Type B pancreatic cell (in vitro differentiated cells): ENCODE measurements at regions not wholly inside any gene's neighbourhood (a gene's known extent, or its start where the extent isn't known, plus 50 kb on each side); places are given as distances from the start of the nearest gene placed in this dataset.
"Not testable (repeated sequence)": the region's sequence is repeated elsewhere in the genome, so short reads cannot be mapped to it uniquely, and the experiment has no call there.

Experiments used
- DNase-seq: peaks from one replicate; pipeline ENCODE4 v3.0.0; 2021; ENCODE audit warnings: mixed read lengths; ENCODE audit not compliant: unreplicated experiment; ENCODE audit errors: extremely low spot score
- H3K27ac Mint-ChIP-seq: 2 replicates; pipeline ENCODE4 v1.8.0; 2021; ENCODE audit warnings: mild to moderate bottlenecking, mixed read lengths
- H3K27me3 Mint-ChIP-seq: 2 replicates; pipeline ENCODE4 v1.8.0; 2021; ENCODE audit warnings: mixed read lengths
- H3K36me3 Mint-ChIP-seq: 2 replicates; pipeline ENCODE4 v1.8.0; 2021; ENCODE audit warnings: mixed read lengths
- H3K4me1 Mint-ChIP-seq: one replicate; pipeline ENCODE4 v1.8.0; 2021; ENCODE audit warnings: mixed read lengths; ENCODE audit not compliant: unreplicated experiment
- H3K4me3 Mint-ChIP-seq: 2 replicates; pipeline ENCODE4 v1.8.0; 2021; ENCODE audit warnings: mild to moderate bottlenecking, mixed read lengths
- H3K9me3 Mint-ChIP-seq: 2 replicates; pipeline ENCODE4 v1.8.0; 2021; ENCODE audit warnings: mixed read lengths
- CTCF ChIP-seq: fragments of 200-600 bp; sonication (generic); conservative IDR thresholded peaks from 2 replicates; pipeline ENCODE4 v1.5.0; 2021; ENCODE audit warnings: antibody characterized with exemption, mild to moderate bottlenecking

- no peaks in the 10 kb centered on the region for H3K36me3 Mint-ChIP-seq
- no peak for DNase-seq
- no peak for TF ChIP-seq CTCF
- no peak overlapping the region for H3K4me3 Mint-ChIP-seq
- H3K27ac Mint-ChIP-seq = no peak overlapping the region
- H3K27me3 Mint-ChIP-seq = peaks cover 10% of the 10 kb centered on the region
- no peaks in the 10 kb centered on the region for H3K9me3 Mint-ChIP-seq
- H3K4me1 Mint-ChIP-seq = peaks cover 5% of the 10 kb centered on the region
These were observed 169.5 kb upstream of the LAMA2 start for GRCh38 chr6:128713461-128713860.

GRCh38 chr6:128712898-128713297, 170.0 kb upstream of the LAMA2 start:
- TF ChIP-seq CTCF = no peak
- DNase-seq = no peak
- peaks cover 10% of the 10 kb centered on the region for H3K27me3 Mint-ChIP-seq
- no peak overlapping the region for H3K4me3 Mint-ChIP-seq
- H3K27ac Mint-ChIP-seq = no peak overlapping the region
- no peaks in the 10 kb centered on the region for H3K9me3 Mint-ChIP-seq
- H3K36me3 Mint-ChIP-seq = no peaks in the 10 kb centered on the region
- H3K4me1 Mint-ChIP-seq = peaks cover 5% of the 10 kb centered on the region

- no peaks in the 10 kb centered on the region for H3K9me3 Mint-ChIP-seq
- no peak for DNase-seq
- no peak for TF ChIP-seq CTCF
- no peak overlapping the region for H3K4me3 Mint-ChIP-seq
- no peak overlapping the region for H3K27ac Mint-ChIP-seq
- no peaks in the 10 kb centered on the region for H3K36me3 Mint-ChIP-seq
- H3K4me1 Mint-ChIP-seq = peaks cover 5% of the 10 kb centered on the region
- peaks cover 7% of the 10 kb centered on the region for H3K27me3 Mint-ChIP-seq
These were observed 171.8 kb upstream of the LAMA2 start for GRCh38 chr6:128711149-128711548.

GRCh38 chr6:128710315-128710714, 172.6 kb upstream of the LAMA2 start:
- Mint-ChIP-seq H3K36me3 (no peaks in the 10 kb centered on the region), H3K4me3 (no peak overlapping the region), H3K4me1 (peaks cover 5% of the 10 kb centered on the region), H3K27ac (no peak overlapping the region), H3K9me3 (no peaks in the 10 kb centered on the region), H3K27me3 (no peaks in the 10 kb centered on the region)
- DNase-seq = no peak
- TF ChIP-seq CTCF = no peak

DNA sequence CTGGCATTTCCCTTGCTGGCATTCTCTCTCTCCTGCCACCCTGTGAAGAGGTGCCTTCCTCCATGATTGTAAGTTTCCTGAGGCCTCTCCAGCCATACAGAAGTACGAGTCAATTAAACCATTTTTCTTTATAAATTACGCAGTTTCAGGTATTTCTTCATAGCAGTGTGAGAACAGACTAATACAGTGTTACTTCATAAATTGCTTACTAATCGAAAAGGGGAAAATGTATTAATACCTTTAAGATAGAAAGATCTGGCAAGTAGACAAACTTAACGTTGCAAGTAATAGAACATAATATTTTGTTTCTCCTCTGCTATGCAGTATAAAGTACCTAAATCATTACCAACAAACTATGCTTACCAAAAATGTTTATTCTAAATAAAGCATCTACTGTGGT, 178.3 kb upstream of the LAMA2 start:
- Mint-ChIP-seq H3K9me3 (no peaks in the 10 kb centered on the region), H3K4me3 (no peak overlapping the region), H3K27ac (no peak overlapping the region), H3K27me3 (no peaks in the 10 kb centered on the region), H3K36me3 (no peaks in the 10 kb centered on the region), H3K4me1 (no peaks in the 10 kb centered on the region)
- no peak for DNase-seq
- TF ChIP-seq CTCF = no peak

DNA sequence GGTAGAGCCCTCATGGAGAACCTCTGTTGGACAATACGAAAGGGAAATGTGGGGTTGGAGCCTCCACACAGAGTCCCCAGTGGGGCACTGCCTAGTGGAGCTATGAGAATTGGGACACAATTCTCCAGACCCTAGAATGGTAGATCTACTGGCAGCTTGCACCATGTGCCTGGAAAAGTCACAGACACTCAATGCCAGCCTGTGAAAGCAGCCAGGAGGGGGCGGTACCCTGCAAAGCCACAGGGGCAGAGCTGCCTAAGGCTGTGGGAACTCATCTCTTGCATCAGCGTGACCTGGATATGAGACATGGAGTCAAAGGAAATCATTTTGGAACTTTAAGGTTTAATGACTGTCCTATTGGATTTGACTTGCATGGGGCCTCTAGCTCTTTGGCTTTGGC, 179.1 kb upstream of the LAMA2 start:
- H3K27ac Mint-ChIP-seq, H3K9me3 Mint-ChIP-seq, H3K27me3 Mint-ChIP-seq, DNase-seq, H3K36me3 Mint-ChIP-seq, H3K4me3 Mint-ChIP-seq, H3K4me1 Mint-ChIP-seq: not testable (repeated sequence)
